NCI-H2196 (cell line): ENCODE measurements at regions not wholly inside any gene's neighbourhood (a gene's known extent, or its start where the extent isn't known, plus 50 kb on each side); places are given as distances from the start of the nearest gene placed in this dataset.

Source experiments
- DNase-seq: peaks from one replicate; lab custom pipeline; 2025; ENCODE audit not compliant: unreplicated experiment; lab: John Stamatoyannopoulos, UW

DNA sequence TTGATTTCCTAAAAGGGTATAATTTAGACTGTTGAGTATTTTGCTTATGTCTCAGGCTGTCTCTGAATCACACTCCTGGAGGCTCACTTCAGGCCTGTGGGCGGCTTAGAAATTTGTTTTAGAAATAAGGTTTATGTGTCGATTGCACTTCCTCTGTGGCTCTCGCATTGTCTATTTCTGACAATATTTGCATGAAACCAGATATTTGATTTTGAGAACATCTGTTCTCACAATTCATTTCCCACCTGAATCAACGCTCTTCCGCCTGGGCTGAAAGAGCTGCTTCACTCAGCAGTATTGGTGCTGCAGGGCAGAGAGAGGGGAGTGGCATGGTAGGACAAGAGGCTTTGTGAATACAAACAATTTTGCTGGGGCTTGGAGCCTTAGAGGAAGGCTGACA lies 262.0 kb downstream of the ADRA2A start:
- no peak for DNase-seq

DNA sequence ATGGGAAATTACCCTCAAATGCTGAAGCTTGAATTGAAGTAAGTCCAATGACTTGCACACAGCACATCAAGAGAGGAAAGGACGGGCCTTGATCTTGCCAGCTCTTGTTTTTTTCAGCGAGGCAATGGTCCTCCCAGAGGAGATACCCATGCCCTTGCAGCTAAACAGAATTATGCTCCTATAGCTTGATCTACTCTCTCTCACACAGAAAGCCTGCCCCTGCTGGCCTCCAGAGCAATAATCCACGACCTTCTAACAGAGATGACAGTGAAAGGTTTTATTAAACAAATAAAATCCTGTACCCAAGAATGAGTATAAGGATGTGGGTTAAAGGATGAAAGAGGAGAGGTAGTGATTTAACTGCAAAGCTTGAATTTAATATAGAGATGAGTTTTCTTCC lies 268.0 kb downstream of the ADRA2A start:
- DNase-seq, result no peak

DNA sequence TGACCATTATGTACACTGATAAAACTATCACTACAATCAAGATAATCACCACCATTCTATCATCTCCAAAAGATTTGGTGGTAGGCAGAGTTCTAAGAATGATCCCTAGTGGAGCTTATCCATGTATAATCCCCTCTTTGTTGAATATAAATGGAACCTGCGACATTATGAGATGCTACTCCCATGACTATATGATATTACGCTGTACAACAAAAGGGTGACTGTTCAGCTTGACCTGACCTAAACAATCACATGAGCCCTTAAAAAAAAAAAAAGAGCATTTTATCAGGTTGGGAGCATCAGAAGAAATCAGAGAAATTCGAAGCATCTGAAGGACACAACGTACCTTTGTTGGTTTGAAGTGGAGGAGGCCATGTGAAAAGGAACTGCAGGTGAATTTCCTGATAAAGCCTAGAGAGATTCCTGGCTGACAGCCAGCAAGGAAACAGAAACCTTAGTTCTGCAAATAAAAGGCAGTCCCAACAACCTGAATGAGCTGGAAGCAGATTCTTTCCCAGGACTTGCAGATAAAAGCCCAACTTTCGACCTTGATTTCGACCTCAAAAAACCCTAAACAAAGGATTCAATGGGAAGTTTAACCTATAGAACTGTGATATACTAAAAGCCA lies 270.7 kb downstream of the ADRA2A start:
- DNase-seq, result peak; percentile 8

DNA sequence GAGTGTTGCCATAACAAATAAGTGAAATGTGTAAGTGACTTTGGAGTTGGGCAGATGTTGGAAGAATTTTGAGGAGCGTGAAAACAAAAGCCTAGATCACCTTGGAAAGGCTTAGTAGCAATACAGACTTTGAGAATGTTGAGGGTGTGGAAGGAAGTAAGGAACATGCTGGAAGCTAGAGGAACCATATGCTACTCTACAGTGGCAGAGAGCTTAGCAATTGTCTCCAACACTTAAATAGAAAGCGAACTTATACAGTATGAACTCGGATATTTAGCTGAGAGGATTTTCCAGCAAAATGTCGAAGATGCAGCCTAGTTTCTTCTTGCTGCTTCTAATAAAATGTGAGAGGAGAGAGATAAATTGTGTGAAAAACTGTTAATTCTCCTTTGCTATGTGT lies 271.2 kb downstream of the ADRA2A start:
- DNase-seq, result no peak

DNA sequence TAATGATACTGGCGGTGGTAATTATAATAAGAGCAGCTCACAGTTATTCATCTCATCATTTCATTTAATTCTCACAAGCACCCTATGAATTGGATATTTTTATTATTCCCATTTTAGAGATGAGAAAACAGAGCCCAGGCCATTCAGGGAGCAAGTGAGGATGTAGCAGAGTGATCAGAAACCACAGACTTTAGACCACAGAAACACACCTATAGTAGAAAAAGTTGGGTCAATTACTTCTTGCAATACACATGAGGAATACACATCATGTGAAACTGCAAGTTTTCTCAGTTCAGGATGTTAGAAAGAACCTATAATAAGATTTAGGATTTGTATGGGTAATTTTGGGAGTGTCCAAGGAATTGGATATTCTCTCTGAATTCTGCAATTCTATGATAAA lies 278.0 kb downstream of the ADRA2A start:
- DNase-seq, result no peak

DNA sequence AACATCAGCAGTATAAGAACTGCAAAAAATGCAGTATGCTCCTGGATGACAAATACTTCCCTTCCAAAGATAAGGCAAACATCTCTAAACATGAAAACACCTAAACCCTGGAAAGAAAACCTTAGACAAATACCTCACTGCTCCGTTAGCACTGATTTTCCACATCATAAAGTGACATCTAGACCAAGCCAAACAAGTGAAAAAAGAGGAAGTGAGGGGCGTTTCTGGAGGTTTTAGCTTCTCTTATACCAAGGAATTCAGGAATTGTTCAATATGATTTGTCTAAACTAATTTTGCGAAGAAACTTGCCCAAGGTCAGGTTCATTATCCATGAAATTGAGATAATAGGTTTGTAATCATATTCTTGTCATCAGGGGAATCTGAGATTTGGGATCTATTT lies 279.7 kb downstream of the ADRA2A start:
- no peak for DNase-seq

DNA sequence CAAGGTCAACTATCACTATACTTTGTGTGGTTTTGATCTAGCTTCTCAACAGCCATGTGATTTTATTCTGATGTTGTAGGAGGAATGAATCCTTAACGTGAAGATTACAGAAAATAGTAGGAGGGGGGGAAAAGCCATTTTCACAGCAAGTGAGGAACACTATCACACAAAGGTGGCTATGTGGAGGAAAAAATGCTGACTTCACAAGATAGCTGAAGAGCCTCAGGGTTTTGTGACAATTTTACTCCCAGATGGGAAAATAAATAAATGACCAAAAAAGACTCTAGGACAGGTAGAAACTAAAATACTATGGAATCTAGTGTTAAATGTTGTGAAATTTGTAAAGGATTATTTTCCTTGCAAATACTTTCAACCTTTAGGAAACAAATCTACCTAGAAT lies 281.0 kb downstream of the ADRA2A start:
- no peak for DNase-seq

DNA sequence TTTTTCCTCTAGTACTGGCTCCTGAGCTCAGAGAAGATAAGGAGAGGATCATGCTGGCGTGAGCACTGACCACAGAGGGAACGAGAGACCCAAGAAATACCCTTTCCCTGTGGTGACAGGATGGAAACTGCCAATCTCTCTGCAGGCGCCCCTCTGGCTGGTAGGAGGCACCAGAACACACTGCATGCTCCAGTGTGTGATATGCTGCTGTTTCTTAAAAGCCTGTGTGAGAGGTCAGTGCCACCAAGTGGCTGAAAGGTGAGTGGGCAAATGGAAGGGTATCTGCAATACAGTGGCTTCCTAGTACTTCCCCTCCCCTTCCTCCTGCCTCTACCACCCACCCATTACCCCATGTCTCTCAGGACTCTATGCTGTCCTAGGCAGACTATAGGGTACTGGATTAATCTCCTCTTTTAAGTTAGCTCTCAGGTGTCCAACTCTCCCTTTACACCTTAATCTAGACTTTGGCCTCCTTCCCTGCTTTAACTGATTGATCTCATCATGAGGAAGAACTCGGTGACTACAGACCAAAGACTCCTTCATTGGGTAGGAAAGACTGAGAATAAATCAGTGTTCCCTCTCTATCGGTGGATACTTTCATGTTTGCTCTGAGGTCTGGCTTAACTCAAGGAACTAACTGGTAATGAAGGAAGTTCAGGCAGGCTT lies 283.6 kb downstream of the ADRA2A start:
- peak; percentile 11 for DNase-seq

DNA sequence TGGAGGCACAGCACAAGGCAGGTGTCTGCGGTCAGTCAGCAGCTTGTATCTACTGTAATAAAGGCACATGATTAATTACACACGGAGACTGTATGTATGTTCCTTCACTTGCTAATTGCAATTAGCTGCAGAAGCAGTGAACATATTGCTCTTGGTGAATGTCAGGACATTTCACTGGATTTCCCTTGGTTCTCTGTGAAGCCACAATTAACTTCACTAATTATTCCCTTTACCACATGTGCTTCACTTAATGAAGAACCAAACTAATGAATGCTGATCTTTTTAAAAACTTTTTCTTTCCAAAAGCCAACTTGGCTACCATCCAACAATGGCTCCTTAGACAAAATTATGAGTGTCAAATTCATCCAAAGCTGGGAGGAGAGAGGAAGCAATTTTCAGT lies 290.7 kb downstream of the ADRA2A start:
- no peak for DNase-seq

DNA sequence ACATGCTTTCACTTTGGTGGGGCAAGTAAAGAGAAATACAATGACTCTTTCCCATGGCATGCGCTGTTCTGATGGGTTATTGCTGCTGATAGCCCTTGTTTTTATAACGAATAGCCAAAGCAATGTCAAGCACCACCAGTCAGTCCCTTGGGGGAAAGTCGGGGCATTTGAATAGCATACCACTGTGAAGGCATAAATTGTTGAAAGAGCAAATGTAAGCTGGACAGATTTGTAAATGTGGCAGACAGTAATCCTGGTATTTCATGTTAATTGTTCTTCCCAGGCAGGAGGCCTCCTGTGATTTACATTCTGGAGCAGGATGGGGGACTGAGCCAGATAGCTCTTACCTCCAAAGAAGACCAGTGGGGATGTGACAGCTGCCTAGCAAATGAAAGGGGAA lies 293.3 kb downstream of the ADRA2A start:
- no peak for DNase-seq

DNA sequence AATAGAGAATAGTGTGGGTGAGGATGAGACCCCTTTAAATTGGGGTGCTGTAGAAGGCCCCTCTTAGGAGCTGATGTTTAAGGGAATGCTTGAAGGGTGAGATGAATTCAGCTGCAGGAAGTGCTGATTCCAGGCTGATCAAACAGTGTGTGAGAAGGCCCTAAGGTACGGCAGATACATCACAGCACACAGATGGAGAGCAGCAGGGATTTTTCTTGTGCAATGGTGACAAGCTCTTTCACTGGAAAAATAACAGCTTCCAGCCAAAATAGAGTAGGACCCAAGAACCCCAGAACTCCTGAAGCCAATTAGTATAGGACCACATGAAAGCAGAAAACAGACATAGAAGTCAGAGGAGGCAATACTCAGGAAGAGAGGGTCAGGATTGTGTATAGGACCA lies 296.9 kb downstream of the ADRA2A start:
- DNase-seq, result no peak

DNA sequence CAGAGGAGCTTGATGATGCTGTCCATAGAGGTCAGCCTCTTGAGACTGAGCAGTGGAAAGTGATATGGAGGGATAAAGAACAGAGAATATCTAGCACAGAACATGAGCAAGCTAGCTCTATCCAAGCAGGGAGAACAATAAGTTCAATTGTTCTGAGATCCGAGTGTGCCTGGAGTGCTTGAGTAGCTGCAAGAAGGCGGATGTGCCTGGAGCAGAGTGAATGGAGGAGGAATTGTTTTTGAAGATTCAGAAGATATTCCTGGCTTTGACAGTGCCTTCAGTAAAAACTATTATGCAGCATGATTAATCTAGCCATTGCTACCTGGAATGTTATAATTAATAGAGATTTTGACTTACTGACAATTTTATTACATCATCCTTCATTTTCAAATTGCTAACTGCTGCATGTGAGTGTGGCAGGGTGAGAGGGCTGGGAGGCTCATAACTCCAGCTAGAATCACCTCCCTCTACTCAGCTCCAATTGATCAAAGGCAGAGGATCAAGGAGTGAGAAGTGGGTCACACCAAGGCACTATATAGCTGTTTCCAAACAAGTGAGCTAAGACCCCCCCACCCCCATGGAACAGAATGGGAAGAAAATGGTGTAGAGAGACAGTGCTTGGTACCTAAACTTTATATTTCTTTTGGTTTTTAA lies 302.8 kb downstream of the ADRA2A start:
- DNase-seq, result no peak

DNA sequence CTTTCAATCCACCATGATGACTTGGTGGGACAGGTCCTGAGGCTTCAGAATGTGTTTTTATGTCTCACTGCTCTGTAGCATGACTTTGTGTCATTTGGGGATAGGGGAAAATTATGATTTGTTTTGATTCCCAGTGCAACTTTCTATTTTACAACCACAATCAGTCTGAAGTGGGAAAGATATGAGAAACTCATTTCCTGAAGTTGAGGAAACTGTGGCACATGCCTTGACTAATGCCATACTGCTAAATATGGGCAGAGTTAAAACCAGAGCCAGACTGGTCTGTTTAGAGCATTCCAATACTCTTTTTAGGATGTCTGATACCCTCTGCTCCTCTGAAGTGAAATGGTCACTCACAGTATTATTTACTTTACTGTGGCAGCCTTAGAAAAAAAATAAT lies 307.7 kb downstream of the ADRA2A start:
- DNase-seq, result no peak

DNA sequence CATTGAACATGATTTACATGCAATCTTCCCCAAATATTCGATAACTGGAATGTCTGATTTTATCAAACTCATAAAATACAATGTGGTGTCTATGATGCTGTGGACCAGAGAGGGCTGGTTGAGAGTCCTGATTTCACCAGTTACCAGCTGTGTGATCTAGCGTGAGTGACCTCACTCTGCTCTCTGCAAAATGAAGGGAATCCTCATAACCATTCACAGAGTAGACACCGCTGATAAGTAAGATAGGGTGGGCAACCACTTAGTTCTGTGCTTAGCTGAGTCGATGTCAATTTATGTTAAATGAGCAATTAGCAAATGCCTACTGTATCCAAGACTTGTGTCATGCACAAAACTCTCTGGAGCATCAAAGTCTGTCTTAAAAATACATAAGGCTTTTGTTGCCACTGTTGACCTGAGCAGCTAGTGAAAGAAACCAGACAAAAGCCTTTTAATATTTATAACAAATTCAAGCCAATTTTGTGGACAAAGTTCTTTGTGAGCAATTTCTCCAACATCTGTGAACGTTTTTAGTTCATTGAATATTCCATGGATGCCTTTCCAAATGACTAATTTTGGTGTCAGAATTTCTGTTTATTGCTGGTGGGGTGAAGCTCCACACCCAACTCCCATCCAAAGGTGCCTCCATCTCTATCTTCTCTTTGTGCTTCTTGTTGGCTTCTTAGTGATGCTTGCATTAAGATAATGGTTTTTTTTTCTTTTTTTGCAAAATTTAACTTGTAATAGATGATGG lies 314.2 kb downstream of the ADRA2A start:
- no peak for DNase-seq

DNA sequence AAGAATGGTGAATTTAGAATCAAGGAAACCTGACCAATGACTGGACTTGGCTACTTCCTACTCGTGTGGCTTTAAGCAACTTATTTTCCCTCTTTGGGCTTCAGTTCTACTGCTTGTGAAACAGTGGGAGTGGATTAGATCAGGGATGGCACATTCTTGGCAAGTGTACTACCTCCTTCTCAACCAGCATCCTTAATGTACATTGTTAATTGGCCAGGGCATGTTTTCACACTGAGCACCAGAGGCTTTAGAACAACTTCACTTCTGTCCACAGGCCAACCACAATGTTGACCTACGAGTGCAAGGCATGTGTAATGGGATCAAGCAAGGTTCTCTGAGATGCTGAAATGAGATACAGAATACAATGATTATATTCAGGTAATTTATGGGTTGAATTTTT lies 315.3 kb downstream of the ADRA2A start:
- DNase-seq, result no peak

DNA sequence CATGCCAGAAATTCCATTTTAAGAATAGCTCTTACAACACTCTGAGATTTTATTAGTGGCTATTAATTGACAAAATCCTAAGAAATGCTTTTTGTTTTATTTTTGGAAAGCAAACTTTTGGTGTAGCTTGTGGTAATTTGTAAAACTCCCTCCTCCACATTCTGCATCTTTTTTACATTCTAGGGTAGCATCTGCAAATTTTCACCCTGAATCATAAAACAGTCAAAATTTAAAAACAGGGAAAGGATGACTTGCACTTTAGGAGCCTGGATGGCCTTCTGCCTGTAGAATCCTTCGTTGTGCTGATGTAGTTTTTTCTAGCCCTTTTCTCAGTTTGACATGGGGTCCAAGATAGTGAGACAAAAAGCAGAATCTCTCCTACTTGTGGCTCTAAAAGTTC lies 316.1 kb downstream of the ADRA2A start:
- no peak for DNase-seq

DNA sequence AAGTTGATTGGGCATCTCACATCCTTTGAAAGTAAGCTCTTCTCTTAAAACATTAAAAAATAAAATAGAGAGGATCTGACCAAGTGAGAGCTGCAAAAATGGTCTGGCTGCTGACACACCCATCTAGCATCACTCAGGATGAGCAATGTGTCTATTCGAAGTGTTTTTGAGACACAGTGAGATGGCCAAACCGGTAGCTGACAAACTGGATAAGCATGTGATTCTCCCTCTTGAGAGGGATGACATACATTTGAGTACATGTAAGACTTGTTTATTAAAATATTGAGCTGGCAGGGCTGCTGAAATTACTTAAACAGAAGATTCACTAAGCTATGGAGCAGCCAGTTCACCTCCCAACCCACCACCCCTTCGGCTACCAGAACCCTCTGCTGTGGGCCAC lies 333.9 kb downstream of the ADRA2A start:
- DNase-seq, result no peak

DNA sequence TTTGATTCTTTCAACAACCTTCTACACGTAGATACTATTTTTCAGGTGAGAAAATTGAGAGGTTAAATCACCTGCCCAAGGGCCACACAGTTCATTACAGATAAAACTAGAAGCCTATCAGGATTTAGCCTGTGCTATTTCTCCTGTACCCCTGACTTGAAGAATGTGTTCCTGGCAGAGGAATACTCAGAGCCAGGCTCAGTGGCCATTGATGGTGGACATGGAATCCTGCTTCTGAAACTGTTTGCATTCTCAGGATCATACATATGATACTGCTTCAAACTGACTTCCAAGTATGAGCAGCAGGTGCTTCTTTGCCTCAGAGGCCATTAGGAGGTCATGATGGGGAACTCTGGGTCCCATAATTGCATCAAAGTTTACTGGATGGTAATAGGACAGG lies 348.6 kb downstream of the ADRA2A start:
- no peak for DNase-seq

DNA sequence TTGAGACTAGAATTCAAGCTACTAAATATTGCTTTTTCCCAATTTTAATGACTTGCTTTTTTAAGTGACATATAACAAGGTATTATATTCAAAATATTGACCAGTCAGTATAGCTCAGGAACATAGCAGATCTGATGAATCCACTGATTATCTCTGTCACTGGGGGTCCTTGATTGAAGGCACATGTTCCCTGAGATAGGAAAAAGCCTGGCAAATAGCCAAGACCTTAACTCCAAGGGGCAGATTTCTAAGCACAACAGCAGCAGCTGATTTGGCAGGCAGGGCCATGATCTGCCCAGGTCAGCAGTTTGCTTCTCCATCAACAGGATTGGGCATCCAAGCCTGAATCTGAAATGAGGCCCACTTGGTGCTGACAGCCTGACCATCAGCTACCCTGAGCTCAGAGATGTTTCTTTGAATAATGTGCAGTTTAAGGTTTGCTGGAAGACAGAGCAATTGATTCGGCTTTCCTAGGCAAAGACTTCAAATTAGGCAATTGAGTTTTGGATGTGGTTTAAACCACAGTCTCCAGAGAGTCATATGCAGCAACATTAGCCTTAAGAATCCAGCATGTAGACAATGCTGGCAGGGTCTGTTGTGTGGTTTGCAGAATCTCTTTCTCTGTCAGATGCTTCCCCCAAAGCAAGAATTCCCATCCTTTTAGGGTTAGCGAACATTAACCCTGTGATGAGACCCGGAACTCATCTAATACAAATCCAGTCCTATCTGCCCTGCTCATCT lies 352.6 kb downstream of the ADRA2A start:
- no peak for DNase-seq

DNA sequence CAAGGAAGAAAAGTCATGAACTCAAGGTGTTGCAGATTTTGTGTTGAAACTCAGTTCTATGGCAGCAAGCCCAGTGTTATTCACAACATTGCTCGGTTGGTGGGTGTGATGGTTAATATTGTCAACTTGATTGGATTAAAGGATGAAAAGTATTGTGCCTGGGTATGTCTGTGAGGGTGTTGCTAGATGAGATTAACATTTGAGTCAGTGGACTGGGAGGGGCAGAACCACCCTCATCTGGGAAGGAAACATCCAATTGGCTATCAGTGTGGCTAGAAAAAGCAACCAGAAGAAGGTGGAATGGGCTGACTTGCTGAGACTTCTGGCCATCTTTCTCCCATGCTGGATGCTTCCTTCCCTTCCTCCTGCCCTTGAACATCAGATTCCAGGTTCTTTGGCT lies 353.2 kb downstream of the ADRA2A start:
- no peak for DNase-seq

DNA sequence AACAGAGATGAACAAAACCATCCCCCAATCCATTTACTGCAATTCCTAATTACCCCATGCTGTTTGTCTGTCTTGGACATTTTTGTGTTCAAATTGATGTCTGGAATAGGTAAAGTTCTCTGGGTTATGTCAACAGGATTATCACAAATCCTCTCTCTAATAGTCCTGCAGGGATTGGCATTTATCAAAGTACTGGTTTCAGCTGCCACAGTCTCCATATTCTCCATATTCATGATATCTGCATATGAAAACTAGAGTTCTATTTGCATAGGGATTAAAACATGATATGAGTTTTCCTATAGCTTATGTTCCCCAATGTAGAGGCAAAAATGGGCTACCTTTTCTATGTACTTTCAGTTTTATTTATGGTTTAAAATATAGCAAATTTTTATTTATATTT lies 355.8 kb downstream of the ADRA2A start:
- no peak for DNase-seq
